GM19324 (cell line): ENCODE measurements at regions not wholly inside any gene's neighbourhood (a gene's known extent, or its start where the extent isn't known, plus 50 kb on each side); places are given as distances from the start of the nearest gene placed in this dataset.

Experiments used
- ATAC-seq: cut with Tn5 transposase; IDR thresholded peaks from one replicate; pipeline ENCODE4 v1.9.1; 2021; ENCODE audit warnings: mild to moderate bottlenecking, moderate library complexity; ENCODE audit not compliant: unreplicated experiment, low FRiP score

- no peak for ATAC-seq
These were observed 252.2 kb upstream of the RAB6C start for GRCh38 chr2:129727286-129727685.

DNA sequence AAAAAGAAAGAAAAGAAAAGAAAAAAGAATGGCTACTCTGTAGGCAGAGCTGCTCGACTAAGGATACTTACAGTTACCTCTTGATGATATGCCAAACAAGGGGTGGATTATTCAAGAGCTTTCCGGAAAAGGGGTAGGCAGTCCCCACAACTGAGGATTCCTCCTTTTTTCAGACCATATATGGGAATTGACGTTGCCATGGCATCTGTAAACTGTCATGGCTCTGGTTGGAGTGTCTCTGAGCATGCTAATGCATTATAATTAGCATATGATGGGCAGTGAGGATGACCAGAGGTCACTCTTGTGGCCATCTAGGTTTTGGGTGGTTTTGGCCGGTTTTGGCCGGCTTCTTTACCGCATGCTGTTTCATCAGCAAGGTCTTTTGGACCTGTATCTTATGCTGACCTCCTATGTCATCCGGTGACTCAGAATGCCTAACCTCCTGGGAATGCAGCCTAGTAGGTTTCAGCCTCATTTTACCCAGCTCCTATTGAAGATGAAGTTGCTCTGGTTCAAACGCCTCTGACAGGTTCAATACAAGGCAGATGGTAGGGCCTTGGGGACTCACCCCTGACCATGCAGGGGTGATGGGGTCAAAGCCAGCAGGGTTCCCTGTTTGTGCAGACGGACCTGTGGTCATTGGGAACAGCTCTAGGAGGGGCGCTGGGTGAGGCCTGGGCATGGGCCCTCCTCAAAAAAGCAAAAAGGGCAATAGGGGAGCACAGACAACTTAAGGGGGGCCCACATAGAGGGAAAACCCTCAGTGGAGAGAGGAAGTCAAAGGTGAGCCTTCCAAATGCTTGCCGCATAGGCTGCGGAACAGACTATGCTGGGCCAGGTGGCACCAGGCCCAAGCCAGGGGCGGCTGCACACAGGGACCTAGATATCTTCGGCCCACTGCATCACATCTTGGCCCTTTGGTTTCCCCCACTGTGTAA lies 251.2 kb upstream of the RAB6C start:
- ATAC-seq: no peak

DNA sequence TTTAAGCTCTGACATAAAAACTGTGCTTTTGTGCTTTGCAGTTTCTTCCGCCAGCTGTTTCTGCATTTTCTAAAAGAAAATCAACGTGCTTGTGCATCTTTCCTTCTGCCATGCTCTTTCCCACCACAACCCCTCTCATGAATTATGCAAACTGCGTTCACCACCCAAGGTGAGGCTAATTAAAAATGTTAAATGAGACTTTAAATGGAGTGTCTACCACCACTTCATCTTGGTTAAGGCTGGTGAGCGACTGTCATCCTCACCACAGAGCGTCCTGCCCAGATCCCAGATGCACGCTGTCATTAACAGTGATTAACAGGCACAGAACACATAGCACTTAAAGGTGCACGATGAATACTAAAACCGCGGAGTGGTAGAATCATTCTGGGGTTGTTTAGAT lies 250.5 kb upstream of the RAB6C start:
- ATAC-seq: no peak

GRCh38 chr2:129729646-129730045 lies 249.8 kb upstream of the RAB6C start:
- no peak for ATAC-seq

- no peak for ATAC-seq
These were observed 248.5 kb upstream of the RAB6C start for GRCh38 chr2:129730979-129731378.

DNA sequence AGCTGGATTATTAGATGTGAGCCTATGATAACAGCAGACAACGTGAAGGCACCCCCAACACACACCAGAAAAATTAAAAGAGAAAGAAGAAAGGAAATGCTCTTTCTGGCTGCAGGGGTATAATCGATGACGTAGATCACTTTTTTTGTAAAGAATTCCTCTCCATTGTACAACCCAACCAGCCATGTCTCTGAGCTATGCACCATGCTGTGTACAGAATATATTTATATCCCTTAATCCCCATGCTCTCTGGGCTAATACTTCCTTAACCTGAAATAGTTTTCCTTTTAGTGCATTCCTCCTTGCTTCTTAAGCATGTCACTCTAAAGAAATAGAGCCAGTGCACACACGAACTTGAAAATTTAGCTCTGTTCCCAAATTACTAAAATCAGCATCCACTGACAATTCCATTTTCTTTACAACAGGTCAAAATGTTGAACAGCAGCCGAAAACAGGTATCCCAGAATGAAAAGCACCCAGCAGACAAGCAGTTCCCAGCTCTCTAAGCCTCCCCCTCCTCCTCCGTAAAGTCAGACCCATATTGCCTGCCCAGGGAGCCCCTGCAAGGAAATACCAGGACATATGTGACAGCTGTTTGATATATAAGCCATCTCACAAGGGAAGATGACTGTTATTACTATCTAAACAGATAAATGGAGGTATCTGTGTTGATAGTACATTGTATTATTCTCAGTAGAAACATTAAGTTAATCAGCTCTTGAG lies 247.4 kb upstream of the RAB6C start:
- ATAC-seq: no peak

DNA sequence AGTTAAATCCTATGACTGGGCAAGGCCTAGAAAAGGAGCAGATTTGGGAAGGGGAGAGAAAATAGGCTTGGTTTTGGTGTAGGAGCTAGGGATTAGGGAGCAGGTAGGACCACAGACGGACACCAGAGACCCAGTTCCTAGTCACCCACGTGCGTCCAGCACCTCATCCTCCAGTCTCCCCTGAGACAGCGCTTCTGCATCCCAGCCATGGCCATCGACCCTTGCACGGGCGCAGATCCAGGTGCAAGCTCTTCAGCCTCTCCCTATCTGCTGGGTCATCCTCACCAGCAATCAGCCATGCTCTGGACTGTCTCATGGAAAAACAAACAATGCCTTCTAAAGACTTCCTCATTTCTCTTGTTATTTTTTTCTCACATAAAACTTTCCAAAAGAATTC lies 246.8 kb upstream of the RAB6C start:
- ATAC-seq: no peak

- ATAC-seq: no peak
These were observed 246.4 kb upstream of the RAB6C start for GRCh38 chr2:129733041-129733440.

GRCh38 chr2:129733579-129733978 lies 245.9 kb upstream of the RAB6C start:
- no peak for ATAC-seq

DNA sequence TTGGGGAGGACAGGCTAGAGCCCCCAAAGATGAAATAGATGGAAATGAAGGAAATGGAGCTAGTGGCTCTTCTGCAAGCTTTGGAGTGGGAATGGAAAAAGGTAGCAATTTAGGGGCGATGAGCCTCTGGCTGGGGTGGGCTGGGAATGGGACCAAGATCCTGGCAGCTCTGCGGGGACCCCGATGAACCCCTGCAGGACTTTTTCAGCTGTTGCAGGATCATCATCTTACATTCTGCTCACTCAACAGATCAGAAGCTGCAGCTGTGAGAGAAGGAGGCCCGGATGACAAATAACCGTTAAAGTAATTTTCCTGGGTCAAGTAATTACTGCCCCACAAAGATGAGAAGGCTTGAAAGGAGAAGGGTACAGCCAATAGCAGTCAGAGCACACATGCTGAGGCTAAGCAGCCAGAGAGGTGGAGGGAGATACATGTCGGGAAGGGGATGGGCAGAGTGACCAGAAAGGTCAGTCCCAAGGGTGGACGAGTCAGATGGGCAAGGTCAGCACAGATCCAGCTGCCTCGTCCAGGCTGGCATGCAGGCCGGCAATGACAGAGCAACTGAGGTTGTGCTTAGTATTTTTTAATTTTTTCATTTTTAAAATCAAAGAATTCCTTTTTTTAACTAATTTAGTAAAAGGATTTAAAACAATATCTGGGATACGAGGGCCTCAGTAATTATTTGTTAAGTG lies 245.0 kb upstream of the RAB6C start:
- no peak for ATAC-seq

- no peak for ATAC-seq
These were observed 243.9 kb upstream of the RAB6C start for GRCh38 chr2:129735576-129735975.

GRCh38 chr2:129737660-129738527 lies 241.6 kb upstream of the RAB6C start:
- no peak for ATAC-seq

- ATAC-seq: no peak
These were observed 240.7 kb upstream of the RAB6C start for GRCh38 chr2:129738799-129739198.

- no peak for ATAC-seq
These were observed 239.0 kb upstream of the RAB6C start for GRCh38 chr2:129740504-129740903.

- ATAC-seq: no peak
These were observed 238.3 kb upstream of the RAB6C start for GRCh38 chr2:129741165-129741564.

DNA sequence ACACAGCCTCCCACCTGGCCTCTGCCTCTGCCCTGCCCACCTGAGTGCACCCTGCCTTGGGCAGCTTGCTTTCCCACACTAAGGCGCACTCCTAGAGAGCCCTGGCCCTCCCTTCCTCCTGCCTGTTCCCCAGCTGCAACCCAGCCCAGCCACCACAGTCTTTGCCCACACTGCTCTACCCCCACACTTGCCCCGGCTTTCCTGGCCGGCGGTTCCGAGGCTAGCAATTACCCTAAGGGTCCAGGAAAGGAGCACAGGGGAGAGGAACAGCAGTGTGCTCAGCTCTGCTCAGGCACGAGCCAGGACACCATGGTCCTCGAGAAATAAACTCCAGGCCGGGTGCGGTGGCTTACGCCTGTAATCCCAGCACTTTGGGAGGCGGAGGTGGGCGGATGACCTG lies 237.8 kb upstream of the RAB6C start:
- no peak for ATAC-seq

- ATAC-seq: no peak
These were observed 236.9 kb upstream of the RAB6C start for GRCh38 chr2:129742415-129743180.

- ATAC-seq: no peak
These were observed 235.3 kb upstream of the RAB6C start for GRCh38 chr2:129744141-129744540.

- no peak for ATAC-seq
These were observed 234.8 kb upstream of the RAB6C start for GRCh38 chr2:129744649-129745048.
